DMS153 treated with DMSO at 0.1 percent for 48 hours (cell line): ENCODE measurements at regions not wholly inside any gene's neighbourhood (a gene's known extent, or its start where the extent isn't known, plus 50 kb on each side); places are given as distances from the start of the nearest gene placed in this dataset.

ENCODE experiments used
- DNase-seq: peaks from one replicate; lab custom pipeline; 2025; ENCODE audit not compliant: unreplicated experiment; lab: John Stamatoyannopoulos, UW

GRCh38 chr21:27743971-27744564 lies 777.2 kb upstream of the ADAMTS5 start:
- DNase-seq: no peak

GRCh38 chr21:27741736-27742135 lies 774.8 kb upstream of the ADAMTS5 start:
- DNase-seq: no peak

GRCh38 chr21:27740084-27740483 lies 773.2 kb upstream of the ADAMTS5 start:
- no peak for DNase-seq

- no peak for DNase-seq
These were observed 772.3 kb upstream of the ADAMTS5 start for GRCh38 chr21:27739187-27739586.

- DNase-seq: no peak
These were observed 768.8 kb upstream of the ADAMTS5 start for GRCh38 chr21:27735699-27736098.

- no peak for DNase-seq
These were observed 767.3 kb upstream of the ADAMTS5 start for GRCh38 chr21:27734146-27734545.

- DNase-seq: no peak
These were observed 759.0 kb upstream of the ADAMTS5 start for GRCh38 chr21:27725916-27726315.

GRCh38 chr21:27722095-27722494 lies 755.2 kb upstream of the ADAMTS5 start:
- no peak for DNase-seq

GRCh38 chr21:27721675-27722074 lies 754.8 kb upstream of the ADAMTS5 start:
- DNase-seq: no peak

GRCh38 chr21:27719226-27719625 lies 752.3 kb upstream of the ADAMTS5 start:
- DNase-seq: no peak

- DNase-seq: no peak
These were observed 748.2 kb upstream of the ADAMTS5 start for GRCh38 chr21:27715131-27715530.

- no peak for DNase-seq
These were observed 746.5 kb upstream of the ADAMTS5 start for GRCh38 chr21:27713154-27714109.

GRCh38 chr21:27704567-27705166 lies 737.8 kb upstream of the ADAMTS5 start:
- DNase-seq: no peak

GRCh38 chr21:27703791-27704190 lies 736.9 kb upstream of the ADAMTS5 start:
- DNase-seq: no peak

GRCh38 chr21:27700974-27701614 lies 734.2 kb upstream of the ADAMTS5 start:
- peak; percentile 34 for DNase-seq

- DNase-seq: no peak
These were observed 728.4 kb upstream of the ADAMTS5 start for GRCh38 chr21:27695246-27695645.

GRCh38 chr21:27694667-27695066 lies 727.8 kb upstream of the ADAMTS5 start:
- no peak for DNase-seq

- no peak for DNase-seq
These were observed 726.5 kb upstream of the ADAMTS5 start for GRCh38 chr21:27693376-27693775.

- no peak for DNase-seq
These were observed 724.6 kb upstream of the ADAMTS5 start for GRCh38 chr21:27691516-27691915.

GRCh38 chr21:27691006-27691405 lies 724.1 kb upstream of the ADAMTS5 start:
- DNase-seq: no peak

GRCh38 chr21:27690426-27690825 lies 723.5 kb upstream of the ADAMTS5 start:
- DNase-seq: no peak
